Caco-2 (cell line): ENCODE measurements at regions not wholly inside any gene's neighbourhood (a gene's known extent, or its start where the extent isn't known, plus 50 kb on each side); places are given as distances from the start of the nearest gene placed in this dataset.

Experiments
- BruUV-seq: library from RNA; stranded (reverse); fragments of 400-500 nt; replicated peaks from 2 replicates; lab custom pipeline; 2021; lab: Mats Ljungman, UMichigan
- CTCF ChIA-PET: fragments of 300-600 bp; sonication (Branson Sonifier 250); formaldehyde crosslinking; loops from one replicate; lab custom pipeline; 2022; ENCODE audit warnings: antibody characterized with exemption; lab: Charles Lee
- POLR2A ChIA-PET: fragments of 300-600 bp; sonication (Branson Sonifier 250); formaldehyde crosslinking; loops from one replicate; lab custom pipeline; 2022; ENCODE audit warnings: antibody characterized with exemption; lab: Charles Lee
- DNase-seq, 2 experiments: peaks; one replicate each; pipeline versions ENCODE4 v3.0.0 to v3.0.0-alpha.2; 2020 to 2022
- H3K27me3 ChIP-seq: replicated peaks from 2 replicates; pipeline ENCODE4 v1.6.0; 2011; ENCODE audit warnings: low read length; ENCODE audit not compliant: control insufficient read depth, insufficient read depth
- H3K36me3 ChIP-seq: 2 replicates; pipeline ENCODE4 v1.5.1; 2011; ENCODE audit warnings: low read length; ENCODE audit not compliant: control insufficient read depth, insufficient read depth
- H3K4me1 ChIP-seq: fragments of 250-450 bp; sonication (Bioruptor Pico); 2 replicates; pipeline ENCODE4 v1.5.1; 2020; ENCODE audit warnings: mild to moderate bottlenecking
- H3K4me3 ChIP-seq: 2 replicates; pipeline ENCODE4 v1.5.1; 2011; ENCODE audit warnings: low read depth, mild to moderate bottlenecking, control low read depth, low read length
- H3K9me3 ChIP-seq: fragments of 250-450 bp; sonication (Bioruptor Pico); 2 replicates; pipeline ENCODE4 v1.5.1; 2020; ENCODE audit warnings: mild to moderate bottlenecking, moderate library complexity
- H3K27ac Mint-ChIP-seq: one replicate; pipeline ENCODE4 v1.8.0; 2022; ENCODE audit warnings: mixed read lengths; ENCODE audit not compliant: unreplicated experiment
- H3K27me3 Mint-ChIP-seq: one replicate; pipeline ENCODE4 v1.8.0; 2022; ENCODE audit warnings: mixed read lengths; ENCODE audit not compliant: insufficient read depth, unreplicated experiment
- H3K36me3 Mint-ChIP-seq: one replicate; pipeline ENCODE4 v1.8.0; 2022; ENCODE audit warnings: mild to moderate bottlenecking, mixed read lengths; ENCODE audit not compliant: insufficient read depth, unreplicated experiment
- H3K4me1 Mint-ChIP-seq: one replicate; pipeline ENCODE4 v1.8.0; 2022; ENCODE audit warnings: low read depth, mixed read lengths; ENCODE audit not compliant: unreplicated experiment
- H3K4me3 Mint-ChIP-seq: one replicate; pipeline ENCODE4 v1.8.0; 2022; ENCODE audit warnings: mild to moderate bottlenecking, moderate library complexity, mixed read lengths; ENCODE audit not compliant: unreplicated experiment
- H3K9me3 Mint-ChIP-seq: one replicate; pipeline ENCODE4 v1.8.0; 2022; ENCODE audit warnings: mixed read lengths; ENCODE audit not compliant: unreplicated experiment
- intact Hi-C: fragments of 100-400 bp; cut with micrococcal nuclease; formaldehyde crosslinking; loops from one replicate; pipeline ENCODE4 v1.10.0; 2022; ENCODE audit not compliant: unreplicated experiment
- TF ChIP-seq, protein P1 (sequence below), 2 experiments: fragments of 200-600 bp in 1 of 2; IDR thresholded peaks; 1 replicate in 1 of 2; 2 replicates in 1 of 2; pipeline versions ENCODE4 v1.5.1 to v1.8.0; 2011 to 2022; ENCODE audit warnings: antibody characterized with exemption in 1 of 2, control low read depth in 1 of 2, inconsistent platforms in 1 of 2, low read depth in 1 of 2, low read length in 1 of 2, mild to moderate bottlenecking in 1 of 2, moderate library complexity in 1 of 2; ENCODE audit not compliant: insufficient read depth in 1 of 2, severe bottlenecking in 1 of 2, unreplicated experiment in 1 of 2

DNA sequence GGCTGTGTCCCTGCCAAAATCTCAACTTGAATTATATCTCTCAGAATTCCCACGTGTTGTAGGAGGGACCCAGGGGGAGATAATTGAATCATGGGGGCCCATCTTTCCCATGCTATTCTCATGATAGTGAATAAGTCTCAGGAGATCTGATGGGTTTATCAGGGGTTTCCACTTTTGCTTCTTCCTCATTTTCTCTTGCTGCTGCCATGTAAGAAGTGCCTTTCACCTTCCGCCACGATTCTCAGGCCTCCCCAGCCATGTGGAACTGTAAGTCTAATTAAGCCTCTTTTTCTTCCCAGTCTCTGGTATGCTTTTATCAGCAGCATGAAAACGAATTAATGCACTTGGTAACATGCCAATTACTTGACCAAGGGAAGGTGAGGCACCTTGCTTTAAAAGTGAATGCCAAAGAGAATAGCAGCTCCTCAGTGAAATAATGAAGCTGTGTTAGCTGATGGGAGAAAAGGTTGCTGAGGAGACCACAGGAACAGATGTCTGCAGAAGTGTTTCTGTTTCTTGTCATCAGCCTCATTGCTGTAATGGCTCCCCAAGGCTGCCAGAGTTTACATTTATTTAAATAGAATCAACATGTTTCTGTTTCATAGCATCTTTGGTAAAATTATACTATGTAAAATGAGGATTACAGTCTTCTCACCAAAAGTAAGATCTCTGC is 89.0 kb upstream of the CD44 start:
- CTCF ChIA-PET = no interaction called here
- POLR2A ChIA-PET = no interaction called here
- intact Hi-C loops = no loop called here
- no peak overlapping the region for H3K4me3 Mint-ChIP-seq
- no TSS peak for BruUV-seq
- Histone ChIP-seq H3K9me3 (peaks cover 12% of the 10 kb centered on the region), H3K4me3 (no peak overlapping the region), H3K4me1 (peaks cover 9% of the 10 kb centered on the region), H3K36me3 (no peaks in the 10 kb centered on the region), H3K27me3 (no peaks in the 10 kb centered on the region)
- TF ChIP-seq, protein P1, sequence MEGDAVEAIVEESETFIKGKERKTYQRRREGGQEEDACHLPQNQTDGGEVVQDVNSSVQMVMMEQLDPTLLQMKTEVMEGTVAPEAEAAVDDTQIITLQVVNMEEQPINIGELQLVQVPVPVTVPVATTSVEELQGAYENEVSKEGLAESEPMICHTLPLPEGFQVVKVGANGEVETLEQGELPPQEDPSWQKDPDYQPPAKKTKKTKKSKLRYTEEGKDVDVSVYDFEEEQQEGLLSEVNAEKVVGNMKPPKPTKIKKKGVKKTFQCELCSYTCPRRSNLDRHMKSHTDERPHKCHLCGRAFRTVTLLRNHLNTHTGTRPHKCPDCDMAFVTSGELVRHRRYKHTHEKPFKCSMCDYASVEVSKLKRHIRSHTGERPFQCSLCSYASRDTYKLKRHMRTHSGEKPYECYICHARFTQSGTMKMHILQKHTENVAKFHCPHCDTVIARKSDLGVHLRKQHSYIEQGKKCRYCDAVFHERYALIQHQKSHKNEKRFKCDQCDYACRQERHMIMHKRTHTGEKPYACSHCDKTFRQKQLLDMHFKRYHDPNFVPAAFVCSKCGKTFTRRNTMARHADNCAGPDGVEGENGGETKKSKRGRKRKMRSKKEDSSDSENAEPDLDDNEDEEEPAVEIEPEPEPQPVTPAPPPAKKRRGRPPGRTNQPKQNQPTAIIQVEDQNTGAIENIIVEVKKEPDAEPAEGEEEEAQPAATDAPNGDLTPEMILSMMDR (IDR thresholded peaks at IDR 0.05; ENCODE audit: insufficient read depth in 1 of 2, low read depth in 1 of 2, low read length in 1 of 2, severe bottlenecking in 1 of 2, unreplicated experiment in 1 of 2) = no peak
- no peak for DNase-seq
- peaks cover 7% of the 10 kb centered on the region for H3K4me1 Mint-ChIP-seq
- H3K27ac Mint-ChIP-seq = no peak overlapping the region
- H3K27me3 Mint-ChIP-seq = no peaks in the 10 kb centered on the region
- peaks cover 12% of the 10 kb centered on the region for H3K9me3 Mint-ChIP-seq
- no peaks in the 10 kb centered on the region for H3K36me3 Mint-ChIP-seq

- Histone ChIP-seq H3K27me3 (no peaks in the 10 kb centered on the region), H3K4me3 (no peak overlapping the region), H3K4me1 (peaks cover 4% of the 10 kb centered on the region), H3K36me3 (no peaks in the 10 kb centered on the region), H3K9me3 (peaks cover 12% of the 10 kb centered on the region)
- TF ChIP-seq, protein P1 (IDR thresholded peaks at IDR 0.05; ENCODE audit: insufficient read depth in 1 of 2, low read depth in 1 of 2, low read length in 1 of 2, severe bottlenecking in 1 of 2, unreplicated experiment in 1 of 2) = no peak
- intact Hi-C loops = no loop called here
- CTCF ChIA-PET = no interaction called here
- Mint-ChIP-seq H3K27me3 (no peaks in the 10 kb centered on the region), H3K4me1 (peaks cover 7% of the 10 kb centered on the region), H3K36me3 (no peaks in the 10 kb centered on the region), H3K27ac (no peak overlapping the region), H3K4me3 (no peak overlapping the region), H3K9me3 (peaks cover 12% of the 10 kb centered on the region)
- POLR2A ChIA-PET = no interaction called here
- DNase-seq = no peak
- no TSS peak for BruUV-seq
Measured at GRCh38 chr11:35050541-35050995, 88.4 kb upstream of the CD44 start.

GRCh38 chr11:35056391-35057093 is 82.4 kb upstream of the CD44 start:
- Mint-ChIP-seq H3K9me3 (no peaks in the 10 kb centered on the region), H3K4me3 (no peak overlapping the region), H3K27ac (no peak overlapping the region), H3K27me3 (no peaks in the 10 kb centered on the region), H3K36me3 (no peaks in the 10 kb centered on the region), H3K4me1 (no peaks in the 10 kb centered on the region)
- Histone ChIP-seq H3K4me3 (no peak overlapping the region), H3K36me3 (no peaks in the 10 kb centered on the region), H3K27me3 (no peaks in the 10 kb centered on the region), H3K4me1 (no peaks in the 10 kb centered on the region), H3K9me3 (no peaks in the 10 kb centered on the region)
- intact Hi-C loops = no loop called here
- TF ChIP-seq, protein P1 (IDR thresholded peaks at IDR 0.05; ENCODE audit: insufficient read depth in 1 of 2, low read depth in 1 of 2, low read length in 1 of 2, severe bottlenecking in 1 of 2, unreplicated experiment in 1 of 2) = no peak
- no TSS peak for BruUV-seq
- ChIA-PET POLR2A (no interaction called here), CTCF (no interaction called here)
- no peak for DNase-seq
